Heart left ventricle (tissue), 13 donors: ENCODE measurements at regions not wholly inside any gene's neighbourhood (a gene's known extent, or its start where the extent isn't known, plus 50 kb on each side); places are given as distances from the start of the nearest gene placed in this dataset.
"Not testable (repeated sequence)": the region's sequence is repeated elsewhere in the genome, so short reads cannot be mapped to it uniquely, and the experiment has no call there.

Experiments used
- CTCF ChIP-seq, 12 donors: fragments of 200-600 bp; sonication (generic) in 4 of 12; IDR thresholded peaks; one replicate each; pipeline versions ENCODE4 v1.5.0 to v1.8.0; 2018 to 2022; ENCODE audit warnings: antibody characterized with exemption in 12 of 12, mild to moderate bottlenecking in 5 of 12
- POLR2A ChIP-seq, 2 donors: fragments of 450-650 bp; IDR thresholded peaks; one replicate each; pipeline ENCODE4 v1.6.1; 2017; ENCODE audit warnings: antibody characterized with exemption in 2 of 2, mild to moderate bottlenecking in 2 of 2, moderate library complexity in 2 of 2
- donor health status: ischemic (EF 13 %, LVEDD 7.1; RV severe dilation, severe dysfunction).
- donor health status: DM: no; HTN: yes; CAD: no.
- donor health status: DM: no; HTN: no; CAD: no.
- donor health status: ischemic (EF 25% LVEDD 6.9; RV normal size, moderate dysfunction).
- donor health status: ischemic (EF 25% LVEDD 5.7; RV mildly dilated, moderate dysfunction).
- donor health status: ischemic (EF 35%, LVEDD 5.7; RV mildly dilated, moderate dysfunction).
- donor health status: nonischemic (EF 11% LVEDD 7.7; RV severe dilation, severe dysfunction).
- donor health status: DM: yes; HTN: yes; CAD: no.
- donor health status: PGD.
- donor health status: ischemic (EF 29% LVEDD 5.4; RV normal size, mild dysfunction).
- donor health status: nonischemic (EF 23%, LVEDD 6.1; RV moderate dilation, normal function).

DNA sequence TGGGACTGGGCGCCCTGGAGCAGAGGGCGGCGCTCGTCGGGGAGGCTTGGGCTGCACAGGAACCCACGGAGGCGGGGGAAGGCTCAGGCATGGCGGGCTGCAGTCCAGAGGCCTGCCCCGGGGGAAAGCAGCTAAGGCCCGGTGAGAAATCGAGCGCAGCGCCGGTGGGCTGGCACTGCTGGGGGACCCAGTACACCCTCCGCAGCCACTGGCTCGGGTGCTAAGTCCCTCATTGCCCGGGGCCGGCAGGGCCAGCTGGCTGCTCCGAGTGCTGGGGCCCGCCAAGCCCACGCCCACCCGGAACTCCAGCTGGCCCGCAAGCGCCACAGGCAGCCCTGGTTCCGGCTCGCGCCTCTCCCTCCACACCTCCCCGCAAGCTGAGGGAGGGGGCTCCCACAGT, 962.3 kb downstream of the CNTNAP5 start:
- TF ChIP-seq CTCF, POLR2A (IDR thresholded peaks at IDR 0.05): not testable (repeated sequence)
